K562 (cell line): ENCODE measurements at regions not wholly inside any gene's neighbourhood (a gene's known extent, or its start where the extent isn't known, plus 50 kb on each side); places are given as distances from the start of the nearest gene placed in this dataset.

Source experiments
- BMI1 ChIP-seq: fragments of 150-350 bp; IDR thresholded peaks from 2 replicates; pipeline ENCODE4 v1.6.1; 2014; ENCODE audit warnings: low read length
- CAMTA2 ChIP-seq: fragments of 250-450 bp; sonication (Bioruptor Pico); conservative IDR thresholded peaks from 2 replicates; pipeline ENCODE4 v1.5.1; 2022
- DDX20 ChIP-seq: fragments of 450-650 bp; IDR thresholded peaks from 2 replicates; pipeline ENCODE4 v1.6.1; 2016; ENCODE audit warnings: missing genetic modification characterization, low read depth, mild to moderate bottlenecking, missing compliant biosample characterization, moderate library complexity
- FOXJ3 ChIP-seq: sonication (generic); formaldehyde crosslinking; IDR thresholded peaks from 2 replicates; pipeline ENCODE4 v1.4.0; 2020; ENCODE audit warnings: mild to moderate bottlenecking, missing genetic modification reagents
- FOXO4 ChIP-seq: fragments of 450-650 bp; formaldehyde crosslinking; IDR thresholded peaks from 2 replicates; pipeline ENCODE4 v1.4.0; 2020; ENCODE audit warnings: mild to moderate bottlenecking, moderate library complexity
- KAT8 ChIP-seq: fragments of 450-650 bp; IDR thresholded peaks from 2 replicates; pipeline ENCODE4 v1.6.1; 2016; ENCODE audit warnings: low read depth, mild to moderate bottlenecking
- KDM4B ChIP-seq, 2 experiments: fragments of 450-650 bp in 1 of 2; sonication (generic) in 1 of 2; IDR thresholded peaks; 2 replicates each; pipeline ENCODE4 v1.6.1; 2016 to 2017; ENCODE audit warnings: borderline replicate concordance in 2 of 2, antibody characterized with exemption in 1 of 2, low read depth in 1 of 2, mild to moderate bottlenecking in 1 of 2
- KLF6 ChIP-seq: fragments of 250-450 bp; sonication (Bioruptor Pico); IDR thresholded peaks from 2 replicates; pipeline ENCODE4 v1.4.0; 2020; ENCODE audit warnings: mild to moderate bottlenecking, moderate library complexity, borderline replicate concordance
- MCM2 ChIP-seq: fragments of 450-650 bp; IDR thresholded peaks from 2 replicates; pipeline ENCODE4 v1.6.1; 2017; ENCODE audit warnings: low read depth, mild to moderate bottlenecking
- MLLT1 ChIP-seq, 2 experiments: fragments of 450-650 bp; IDR thresholded peaks; 2 replicates each; pipeline ENCODE4 v1.6.1; 2016
- NFYB ChIP-seq: IDR thresholded peaks from 2 replicates; pipeline ENCODE4 v1.6.1; 2011; ENCODE audit warnings: mild to moderate bottlenecking, moderate library complexity; ENCODE audit not compliant: insufficient read length; ENCODE audit errors: extremely low read depth
- PHB ChIP-seq: fragments of 250-450 bp; sonication (Bioruptor Pico); IDR thresholded peaks from 2 replicates; pipeline ENCODE4 v1.5.0; 2021
- SRSF1 ChIP-seq: fragments of 200-400 bp; formaldehyde crosslinking; IDR thresholded peaks from 2 replicates; pipeline ENCODE4 v1.6.1; 2017; ENCODE audit warnings: mild to moderate bottlenecking, low read depth, low read length, moderate library complexity
- THRAP3 ChIP-seq: fragments of 450-650 bp; IDR thresholded peaks from 2 replicates; pipeline ENCODE4 v1.6.1; 2016; ENCODE audit warnings: mild to moderate bottlenecking, inconsistent platforms, borderline replicate concordance
- YY1 ChIP-seq, 3 experiments: IDR thresholded peaks; 2 replicates each; pipeline ENCODE4 v1.6.1; 2011; ENCODE audit warnings: low read length in 2 of 3, mild to moderate bottlenecking in 2 of 3, moderate library complexity in 2 of 3, borderline replicate concordance in 1 of 3, control low read depth in 1 of 3, low read depth in 1 of 3; ENCODE audit not compliant: insufficient read depth in 3 of 3, insufficient replicate concordance in 2 of 3, control insufficient read depth in 1 of 3, insufficient read length in 1 of 3; ENCODE audit errors: extremely low read depth in 1 of 3
- ZBTB7A ChIP-seq: IDR thresholded peaks from 2 replicates; pipeline ENCODE4 v1.6.1; 2011; ENCODE audit warnings: low read depth, mild to moderate bottlenecking, low read length, moderate library complexity, borderline replicate concordance; ENCODE audit not compliant: control insufficient read depth
- ZNF239 ChIP-seq: fragments of 250-450 bp; sonication (Bioruptor Pico); IDR thresholded peaks from 2 replicates; pipeline ENCODE4 v1.4.0; 2020; ENCODE audit warnings: mild to moderate bottlenecking
- ZNF398 ChIP-seq: fragments of 250-450 bp; sonication (Bioruptor Pico); IDR thresholded peaks from 2 replicates; pipeline ENCODE4 v1.8.0; 2021; ENCODE audit warnings: moderate library complexity, mild to moderate bottlenecking, inconsistent platforms
- ZNF561 ChIP-seq: fragments of 450-650 bp; formaldehyde crosslinking; conservative IDR thresholded peaks from 2 replicates; pipeline ENCODE4 v1.4.0; 2020; ENCODE audit warnings: mild to moderate bottlenecking, moderate library complexity
- ZNF717 ChIP-seq: fragments of 250-450 bp; sonication (Bioruptor Pico); IDR thresholded peaks from 2 replicates; pipeline ENCODE4 v1.5.0; 2021
- TF ChIP-seq, protein P1 (sequence below): fragments of 250-450 bp; sonication (Bioruptor Pico); IDR thresholded peaks from 2 replicates; pipeline ENCODE4 v1.5.0; 2021; ENCODE audit warnings: mild to moderate bottlenecking, moderate library complexity

GRCh38 chr9:124110307-124110915 lies 98.8 kb downstream of the LHX2 start (continued):
- no peak for TF ChIP-seq FOXO4 (CRISPR knock-in tag)
- no peak for TF ChIP-seq SRSF1
- TF ChIP-seq YY1 (IDR thresholded peaks at IDR 0.05; ENCODE audit: borderline replicate concordance in 1 of 3, control insufficient read depth in 1 of 3, extremely low read depth in 1 of 3, insufficient read depth in 3 of 3, insufficient read length in 1 of 3, insufficient replicate concordance in 2 of 3, low read depth in 1 of 3, low read length in 2 of 3), result no peak
- TF ChIP-seq KAT8, result no peak
- no peak for TF ChIP-seq BMI1
- TF ChIP-seq CAMTA2 (CRISPR knock-in tag), result no peak
- TF ChIP-seq KLF6 (CRISPR knock-in tag), result peak; percentile 86; the same call in 1 of the 2 replicates
- no peak for TF ChIP-seq ZNF717 (CRISPR knock-in tag)
- peak; percentile 76 for TF ChIP-seq ZNF239 (CRISPR knock-in tag)
- TF ChIP-seq MCM2, result no peak
- TF ChIP-seq KDM4B (IDR thresholded peaks at IDR 0.05; ENCODE audit: borderline replicate concordance in 2 of 2, low read depth in 1 of 2), result no peak
- no peak for TF ChIP-seq NFYB
- TF ChIP-seq ZNF561 (CRISPR knock-in tag), result no peak
- no peak for TF ChIP-seq PHB (CRISPR knock-in tag)
- peak; percentile 84 for TF ChIP-seq DDX20 (tag)
- TF ChIP-seq, protein P1, sequence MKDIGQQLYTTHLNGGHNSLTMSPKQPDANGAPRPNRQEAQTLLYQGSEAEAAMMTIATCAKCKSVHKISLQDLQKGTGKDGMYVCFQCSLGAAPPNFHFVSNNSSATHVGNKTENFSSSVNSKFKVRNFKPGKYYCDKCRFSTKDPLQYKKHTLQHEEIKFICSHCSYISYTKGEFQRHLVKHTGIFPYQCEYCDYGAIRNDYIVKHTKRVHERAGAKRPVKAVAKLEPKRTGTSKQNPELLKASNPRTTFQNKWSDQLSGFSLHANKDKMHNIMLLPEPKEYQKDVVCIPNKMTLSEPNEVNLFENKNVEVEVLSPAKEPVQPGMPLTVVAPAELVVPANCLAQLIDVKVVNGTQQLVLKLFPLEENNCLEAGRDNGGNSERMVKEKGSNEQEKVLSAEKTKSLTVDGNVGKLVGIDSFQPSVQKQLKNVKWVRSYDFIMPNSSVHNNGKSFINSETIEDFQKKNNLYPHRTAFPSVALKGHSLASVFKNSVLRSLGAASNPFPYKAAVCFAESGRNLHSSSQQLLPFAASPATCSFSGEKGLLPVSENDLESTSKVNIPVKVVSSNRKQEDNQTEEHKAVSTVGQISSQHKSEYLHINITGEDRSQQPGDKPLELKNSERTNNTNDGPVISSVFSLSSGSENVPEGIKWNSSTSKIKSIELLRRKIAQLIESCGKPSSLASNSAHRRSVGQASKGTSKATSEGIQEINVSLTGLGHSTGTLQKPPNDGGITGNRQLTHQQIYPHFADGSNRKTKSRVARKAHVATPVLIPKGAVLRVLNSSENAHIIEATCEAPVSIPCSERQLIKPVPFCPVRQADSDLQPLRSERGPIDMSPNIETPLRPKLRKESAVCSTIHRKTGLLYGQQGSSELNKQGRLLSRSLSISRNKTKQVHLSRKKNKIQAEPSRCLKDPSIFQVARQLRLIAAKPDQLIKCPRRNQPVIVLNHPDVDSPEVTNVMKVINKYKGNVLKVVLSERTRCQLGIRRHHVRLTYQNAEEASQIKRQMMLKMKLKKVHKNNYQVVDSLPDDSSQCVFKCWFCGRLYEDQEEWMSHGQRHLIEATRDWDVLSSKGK (CRISPR knock-in tag), result no peak
- no peak for TF ChIP-seq ZBTB7A
- no peak for TF ChIP-seq THRAP3
- TF ChIP-seq MLLT1 (IDR thresholded peaks at IDR 0.05), result no peak
- peak; percentile 96 for TF ChIP-seq FOXJ3 (CRISPR knock-in tag)
- TF ChIP-seq ZNF398, result no peak
